B cell (primary cell): ENCODE measurements at regions not wholly inside any gene's neighbourhood (a gene's known extent, or its start where the extent isn't known, plus 50 kb on each side); places are given as distances from the start of the nearest gene placed in this dataset.

Experiments
- ATAC-seq: fragments of 200-7000 bp; cut with Tn5 transposase; one replicate; pipeline ENCODE4 v1.10.0; 2021; ENCODE audit warnings: low read depth, mild to moderate bottlenecking, moderate number of reproducible peaks, moderate library complexity
- CTCF ChIA-PET: fragments of 350-600 bp; sonication (Branson Sonifier 250); formaldehyde crosslinking; loops from one replicate; lab custom pipeline; 2021; ENCODE audit warnings: antibody characterized with exemption, inconsistent platforms; lab: Charles Lee
- POLR2A ChIA-PET: fragments of 350-600 bp; sonication (Branson Sonifier 250); formaldehyde crosslinking; loops from one replicate; lab custom pipeline; 2021; ENCODE audit warnings: antibody characterized with exemption; lab: Charles Lee
- DNase-seq: peaks from one replicate; pipeline ENCODE4 v3.0.0; 2013
- H2AFZ ChIP-seq: 2 replicates; pipeline ENCODE4 v1.6.1; 2012; ENCODE audit warnings: mild to moderate bottlenecking, low read depth, low read length; ENCODE audit not compliant: insufficient read depth, poor library complexity, severe bottlenecking
- H3K27ac ChIP-seq, 2 donors: 1 replicate in 1 of 2; 2 replicates in 1 of 2; pipeline ENCODE4 v1.5.1; 2012 to 2013; ENCODE audit warnings: low read length in 2 of 2, mild to moderate bottlenecking in 2 of 2, moderate library complexity in 1 of 2
- H3K27me3 ChIP-seq, 4 experiments: fragments of 200-600 bp in 1 of 4; sonication (generic) in 1 of 4; replicated peaks in 1 of 4; 1 replicate in 2 of 4; 2 replicates in 2 of 4; pipeline versions ENCODE4 v1.6.1 to v1.7.0; 2013 to 2016; ENCODE audit warnings: low read length in 3 of 4, mild to moderate bottlenecking in 2 of 4, mixed read lengths in 1 of 4, moderate library complexity in 1 of 4; ENCODE audit not compliant: insufficient read depth in 4 of 4, control insufficient read depth in 3 of 4; ENCODE audit errors: control extremely low read depth in 1 of 4
- H3K36me3 ChIP-seq, 2 experiments: replicated peaks in 1 of 2; 1 replicate in 1 of 2; 2 replicates in 1 of 2; pipeline versions ENCODE4 v1.6.1 to v1.7.1; 2013; ENCODE audit warnings: low read length in 1 of 2; ENCODE audit not compliant: insufficient read depth in 2 of 2, control insufficient read depth in 1 of 2; ENCODE audit errors: control extremely low read depth in 1 of 2, extremely low read depth in 1 of 2
- H3K4me1 ChIP-seq, 2 donors: fragments of 200-600 bp in 1 of 2; sonication (generic) in 1 of 2; 1 replicate in 1 of 2; 2 replicates in 1 of 2; pipeline versions ENCODE4 v1.5.1 to v1.6.1; 2013 to 2017; ENCODE audit warnings: low read length in 2 of 2; ENCODE audit not compliant: control insufficient read depth in 2 of 2, insufficient read depth in 2 of 2
- H3K4me2 ChIP-seq: replicated peaks from 2 replicates; pipeline ENCODE3; 2012; ENCODE audit warnings: mild to moderate bottlenecking, low read depth, low read length; ENCODE audit not compliant: poor library complexity, severe bottlenecking
- H3K4me3 ChIP-seq, 5 experiments: fragments of 200-600 bp in 1 of 5; sonication (generic) in 1 of 5; 1 replicate in 3 of 5; 2 replicates in 2 of 5; pipeline versions ENCODE4 v1.5.1 to v1.7.0; 2011 to 2016; ENCODE audit warnings: low read length in 4 of 5, mild to moderate bottlenecking in 4 of 5, low read depth in 2 of 5, control low read depth in 1 of 5, moderate library complexity in 1 of 5; ENCODE audit not compliant: insufficient read depth in 1 of 5; ENCODE audit errors: control extremely low read depth in 1 of 5, extremely low read depth in 1 of 5
- H3K79me2 ChIP-seq: fragments of 200-600 bp; sonication (generic); one replicate; pipeline ENCODE4 v1.6.0; 2016; ENCODE audit warnings: low read length; ENCODE audit not compliant: control insufficient read depth, insufficient read depth
- H3K9ac ChIP-seq: fragments of 200-600 bp; sonication (generic); 2 replicates; pipeline ENCODE4 v1.6.1; 2017; ENCODE audit warnings: mild to moderate bottlenecking, low read length, moderate library complexity
- H3K9me3 ChIP-seq, 3 donors: one replicate each; pipeline versions ENCODE4 v1.6.1 to v1.7.1; 2013; ENCODE audit warnings: low read length in 2 of 3; ENCODE audit not compliant: control insufficient read depth in 2 of 3, insufficient read depth in 1 of 3; ENCODE audit errors: control extremely low read depth in 1 of 3
- H4K20me1 ChIP-seq: 2 replicates; pipeline ENCODE4 v1.6.0; 2012; ENCODE audit warnings: mild to moderate bottlenecking, low read length; ENCODE audit not compliant: insufficient read depth, control insufficient read depth, poor library complexity, severe bottlenecking
- H3K27ac Mint-ChIP-seq: one replicate; pipeline ENCODE4 v1.8.0; 2021; ENCODE audit warnings: mixed read lengths
- H3K27me3 Mint-ChIP-seq: one replicate; pipeline ENCODE4 v1.8.0; 2021; ENCODE audit warnings: mixed read lengths
- H3K4me1 Mint-ChIP-seq: one replicate; pipeline ENCODE4 v1.8.0; 2021; ENCODE audit warnings: mixed read lengths
- H3K4me3 Mint-ChIP-seq: one replicate; pipeline ENCODE4 v1.8.0; 2021; ENCODE audit warnings: mixed read lengths
- H3K9me3 Mint-ChIP-seq: one replicate; pipeline ENCODE4 v1.8.0; 2022; ENCODE audit warnings: mixed read lengths; ENCODE audit not compliant: insufficient read depth
- CTCF ChIP-seq: fragments of 200-600 bp; IDR thresholded peaks from one replicate; pipeline ENCODE4 v1.8.0; 2022; ENCODE audit warnings: antibody characterized with exemption, mild to moderate bottlenecking
- EZH2 ChIP-seq: IDR thresholded peaks from 2 replicates; pipeline ENCODE4 v1.6.1; 2012; ENCODE audit warnings: borderline replicate concordance, low read depth, mild to moderate bottlenecking, moderate library complexity, low read length; ENCODE audit not compliant: insufficient read depth, poor library complexity, severe bottlenecking
- WGBS: methylation state at CpG from one replicate; pipeline ENCODE4 v1.1.5; 2013; ENCODE audit warnings: missing lambda C conversion rate; ENCODE audit not compliant: insufficient coverage; 5-methylcytosine and 5-hydroxymethylcytosine counted together
- intact Hi-C: fragments of 100-400 bp; cut with micrococcal nuclease; formaldehyde crosslinking; loops from one replicate; pipeline ENCODE4 v1.10.0; 2022

- no peaks in the 10 kb centered on the region for H3K79me2 ChIP-seq
- no peaks in the 10 kb centered on the region for H3K27me3 ChIP-seq
- no peaks in the 10 kb centered on the region for H3K36me3 ChIP-seq
- peaks cover 0 to 2% (median 0%) of the 10 kb centered on the region in 3 donors for H3K9me3 ChIP-seq
- H3K4me3 ChIP-seq: no peak overlapping the region
- no peak overlapping the region for H3K27ac ChIP-seq
- H2AFZ ChIP-seq: no peak overlapping the region
- Mint-ChIP-seq H3K4me1 (no peaks in the 10 kb centered on the region), H3K27me3 (peaks cover 8% of the 10 kb centered on the region), H3K27ac (no peak overlapping the region), H3K9me3 (peaks cover 3% of the 10 kb centered on the region), H3K4me3 (no peak overlapping the region)
- 82% methylated on average over 4 of the region's 5 CpGs for WGBS
- DNase-seq (no peak), ATAC-seq (no peak)
- intact Hi-C loops: no loop called here
- no peak for TF ChIP-seq CTCF
- TF ChIP-seq EZH2: no peak
- no peaks in the 10 kb centered on the region for H3K4me1 ChIP-seq
- POLR2A ChIA-PET: no interaction called here
- no peak overlapping the region for H3K9ac ChIP-seq
- no peak overlapping the region for H3K4me2 ChIP-seq
- CTCF ChIA-PET: no interaction called here
- no peaks in the 10 kb centered on the region for H4K20me1 ChIP-seq
Observed at GRCh38 chr9:2299156-2299842, 284.2 kb downstream of the SMARCA2 start.

GRCh38 chr9:2299843-2300205 is 284.7 kb downstream of the SMARCA2 start:
- 84% methylated on average over 4 of the region's 4 CpGs for WGBS

More at GRCh38 chr9:2299843-2300205, 284.7 kb downstream of the SMARCA2 start:
- Histone ChIP-seq H4K20me1 (no peaks in the 10 kb centered on the region), H3K27ac (no peak overlapping the region), H3K4me3 (no peak overlapping the region), H3K9ac (no peak overlapping the region), H2AFZ (no peak overlapping the region), H3K4me1 (no peaks in the 10 kb centered on the region), H3K9me3 (peaks cover 0 to 2% (median 0%) of the 10 kb centered on the region in 3 donors), H3K4me2 (no peak overlapping the region), H3K27me3 (no peaks in the 10 kb centered on the region), H3K79me2 (no peaks in the 10 kb centered on the region), H3K36me3 (no peaks in the 10 kb centered on the region)
- Mint-ChIP-seq H3K27ac (no peak overlapping the region), H3K9me3 (peaks cover 3% of the 10 kb centered on the region), H3K27me3 (peaks cover 8% of the 10 kb centered on the region), H3K4me1 (no peaks in the 10 kb centered on the region), H3K4me3 (no peak overlapping the region)
- intact Hi-C loops: no loop called here
- TF ChIP-seq CTCF (no peak), EZH2 (no peak)
- ChIA-PET POLR2A (no interaction called here), CTCF (no interaction called here)
- DNase-seq: no peak
- no peak for ATAC-seq
